Testis (tissue), 2 donors: ENCODE measurements at regions not wholly inside any gene's neighbourhood (a gene's known extent, or its start where the extent isn't known, plus 50 kb on each side); places are given as distances from the start of the nearest gene placed in this dataset.

Source experiments
- DNase-seq: peaks from one replicate; pipeline ENCODE4 v3.0.0-alpha.2; 2019
- H3K27ac ChIP-seq, 2 donors: fragments of 200-600 bp; sonication (generic); one replicate each; pipeline ENCODE4 v1.5.1; 2019
- H3K27me3 ChIP-seq: fragments of 200-600 bp; sonication (generic); one replicate; pipeline ENCODE4 v1.5.1; 2019
- H3K36me3 ChIP-seq: fragments of 200-600 bp; sonication (generic); one replicate; pipeline ENCODE4 v1.5.1; 2017; ENCODE audit warnings: low read depth; ENCODE audit errors: missing control alignments
- H3K4me1 ChIP-seq: fragments of 200-600 bp; sonication (generic); one replicate; pipeline ENCODE4 v1.5.1; 2019
- H3K4me3 ChIP-seq, 2 donors: fragments of 200-600 bp; sonication (generic); one replicate each; pipeline ENCODE4 v1.5.1; 2017 to 2019
- H3K9me3 ChIP-seq: fragments of 200-600 bp; sonication (generic); one replicate; pipeline ENCODE4 v1.5.1; 2017
- CTCF ChIP-seq, 3 experiments: fragments of 450-650 bp in 2 of 3; fragments of 200-600 bp in 1 of 3; sonication (generic) in 1 of 3; IDR thresholded peaks; one replicate each; pipeline ENCODE4 v1.5.1; 2016 to 2019; ENCODE audit warnings: antibody characterized with exemption in 3 of 3, mild to moderate bottlenecking in 2 of 3, moderate library complexity in 1 of 3
- POLR2A ChIP-seq: fragments of 450-650 bp; IDR thresholded peaks from one replicate; pipeline ENCODE4 v1.6.1; 2017; ENCODE audit warnings: antibody characterized with exemption, mild to moderate bottlenecking, moderate library complexity
- WGBS, 2 donors: methylation state at CpG; one replicate each; pipeline ENCODE4 v1.1.5; 2018; 5-methylcytosine and 5-hydroxymethylcytosine counted together
- intact Hi-C: fragments of 100-400 bp; cut with DNase I; formaldehyde crosslinking; loops from one replicate; pipeline ENCODE4 v1.15.1; 2023; ENCODE audit warnings: low total_unique reads

GRCh38 chr7:136245327-136246004, 268.3 kb upstream of the MTPN start:
- Histone ChIP-seq H3K27me3 (no peaks in the 10 kb centered on the region), H3K36me3 (no peaks in the 10 kb centered on the region), H3K4me3 (no peak overlapping the region), H3K4me1 (no peaks in the 10 kb centered on the region), H3K9me3 (no peaks in the 10 kb centered on the region), H3K27ac (no peak overlapping the region)
- 80 to 81% methylated on average over 3 of the region's 3 CpGs for WGBS, 2 donors
- intact Hi-C loops, result no loop called here
- TF ChIP-seq POLR2A, result no peak
- TF ChIP-seq CTCF (IDR thresholded peaks at IDR 0.05), result no peak
- DNase-seq, result no peak

- intact Hi-C loops, result no loop called here
- no peaks in the 10 kb centered on the region for H3K4me1 ChIP-seq
- no peak for DNase-seq
- H3K27me3 ChIP-seq, result no peaks in the 10 kb centered on the region
- TF ChIP-seq CTCF (IDR thresholded peaks at IDR 0.05), result no peak
- TF ChIP-seq POLR2A, result no peak
- no peaks in the 10 kb centered on the region for H3K36me3 ChIP-seq
- no peaks in the 10 kb centered on the region for H3K9me3 ChIP-seq
- H3K4me3 ChIP-seq, result no peak overlapping the region
- no peak overlapping the region for H3K27ac ChIP-seq
These were observed 256.9 kb upstream of the MTPN start for GRCh38 chr7:136234040-136234439.

- intact Hi-C loops, result no loop called here
- Histone ChIP-seq H3K27ac (no peak overlapping the region), H3K9me3 (no peaks in the 10 kb centered on the region), H3K4me3 (no peak overlapping the region), H3K4me1 (no peaks in the 10 kb centered on the region), H3K36me3 (no peaks in the 10 kb centered on the region), H3K27me3 (no peaks in the 10 kb centered on the region)
- no peak for DNase-seq
- 58 to 87% methylated on average over 1 of the region's 1 CpG for WGBS, 2 donors
- TF ChIP-seq POLR2A, result no peak
- no peak for TF ChIP-seq CTCF (IDR thresholded peaks at IDR 0.05)
These were observed 253.1 kb upstream of the MTPN start for GRCh38 chr7:136230210-136230609.

- intact Hi-C loops, result no loop called here
- no peaks in the 10 kb centered on the region for H3K27me3 ChIP-seq
- no peaks in the 10 kb centered on the region for H3K9me3 ChIP-seq
- DNase-seq, result no peak
- no peaks in the 10 kb centered on the region for H3K36me3 ChIP-seq
- no peaks in the 10 kb centered on the region for H3K4me1 ChIP-seq
- 88 to 94% methylated on average over 1 of the region's 1 CpG for WGBS, 2 donors
- H3K27ac ChIP-seq, result no peak overlapping the region
- TF ChIP-seq POLR2A, result no peak
- TF ChIP-seq CTCF (IDR thresholded peaks at IDR 0.05), result no peak
- no peak overlapping the region for H3K4me3 ChIP-seq
These were observed 252.6 kb upstream of the MTPN start for GRCh38 chr7:136229790-136230189.

GRCh38 chr7:136228171-136228570, 251.0 kb upstream of the MTPN start:
- Histone ChIP-seq H3K27ac (no peak overlapping the region), H3K4me3 (no peak overlapping the region), H3K27me3 (no peaks in the 10 kb centered on the region), H3K36me3 (no peaks in the 10 kb centered on the region), H3K4me1 (no peaks in the 10 kb centered on the region), H3K9me3 (no peaks in the 10 kb centered on the region)
- DNase-seq, result no peak
- no peak for TF ChIP-seq CTCF (IDR thresholded peaks at IDR 0.05)
- no peak for TF ChIP-seq POLR2A
- intact Hi-C loops, result no loop called here
- 49 to 64% methylated on average over 3 of the region's 3 CpGs for WGBS, 2 donors
